ENCODE measurements at regions not wholly inside any gene's neighbourhood (a gene's known extent, or its start where the extent isn't known, plus 50 kb on each side); places are given as distances from the start of the nearest gene placed in this dataset.
"Not testable (repeated sequence)": the region's sequence is repeated elsewhere in the genome, so short reads cannot be mapped to it uniquely, and the experiment has no call there.

- POLR2A ChIA-PET: no interaction called here
- TF ChIP-seq CTCF (IDR thresholded peaks at IDR 0.05; ENCODE audit: insufficient read depth, low read depth, low read length): no peak
- Histone ChIP-seq H3K36me3 (ENCODE audit: control insufficient read depth, insufficient read depth, low read length) (no peaks in the 10 kb centered on the region), H3K27me3 (ENCODE audit: control insufficient read depth, insufficient read depth, low read length) (no peaks in the 10 kb centered on the region), H3K4me3 (ENCODE audit: low read depth, low read length) (no peak overlapping the region)
- CTCF ChIA-PET: no interaction called here
- no peak for DNase-seq (ENCODE audit: low read depth)
Observed at GRCh38 chr15:91445695-91446228, 345.7 kb downstream of the SV2B start.

GRCh38 chr15:91447991-91448644 is 348.1 kb downstream of the SV2B start:
- CTCF ChIA-PET: no interaction called here

GRCh38 chr15:91453376-91453775 is 353.3 kb downstream of the SV2B start:
- H3K4me3 ChIP-seq (ENCODE audit: low read depth, low read length); H3K27me3 ChIP-seq (ENCODE audit: control insufficient read depth, insufficient read depth, low read length); CTCF ChIA-PET; POLR2A ChIA-PET; DNase-seq (ENCODE audit: low read depth); H3K36me3 ChIP-seq (ENCODE audit: control insufficient read depth, insufficient read depth, low read length): not testable (repeated sequence)

More at GRCh38 chr15:91447991-91448644, 348.1 kb downstream of the SV2B start:
- Histone ChIP-seq H3K36me3 (ENCODE audit: control insufficient read depth, insufficient read depth, low read length) (no peaks in the 10 kb centered on the region), H3K4me3 (ENCODE audit: low read depth, low read length) (no peak overlapping the region), H3K27me3 (ENCODE audit: control insufficient read depth, insufficient read depth, low read length) (no peaks in the 10 kb centered on the region)
- no peak for TF ChIP-seq CTCF (IDR thresholded peaks at IDR 0.05; ENCODE audit: insufficient read depth, low read depth, low read length)
- DNase-seq (ENCODE audit: low read depth): no peak
- POLR2A ChIA-PET: no interaction called here

- TF ChIP-seq CTCF (IDR thresholded peaks at IDR 0.05; ENCODE audit: insufficient read depth, low read depth, low read length): no peak
- CTCF ChIA-PET: interaction anchor here (1.0 kb wide), 1 partner anchor 9 kb away, joined by 4 read pairs; no protein-coding TSS in a partner anchor
- H3K27me3 ChIP-seq (ENCODE audit: control insufficient read depth, insufficient read depth, low read length): no peaks in the 10 kb centered on the region
- H3K4me3 ChIP-seq (ENCODE audit: low read depth, low read length): no peak overlapping the region
- H3K36me3 ChIP-seq (ENCODE audit: control insufficient read depth, insufficient read depth, low read length): no peaks in the 10 kb centered on the region
- no peak for DNase-seq (ENCODE audit: low read depth)
- POLR2A ChIA-PET: no interaction called here
Observed at GRCh38 chr15:91456251-91456718, 356.2 kb downstream of the SV2B start.

GRCh38 chr15:91456921-91457320 is 356.9 kb downstream of the SV2B start:
- Histone ChIP-seq H3K27me3 (ENCODE audit: control insufficient read depth, insufficient read depth, low read length) (no peaks in the 10 kb centered on the region), H3K36me3 (ENCODE audit: control insufficient read depth, insufficient read depth, low read length) (no peaks in the 10 kb centered on the region), H3K4me3 (ENCODE audit: low read depth, low read length) (no peak overlapping the region)
- CTCF ChIA-PET: interaction anchor here (0.5 kb wide), 1 partner anchor 16 kb away, joined by 3 read pairs; no protein-coding TSS in a partner anchor
- POLR2A ChIA-PET: no interaction called here
- DNase-seq (ENCODE audit: low read depth): no peak
- TF ChIP-seq CTCF (IDR thresholded peaks at IDR 0.05; ENCODE audit: insufficient read depth, low read depth, low read length): no peak
